Ovary (tissue), 3 donors: ENCODE measurements at regions not wholly inside any gene's neighbourhood (a gene's known extent, or its start where the extent isn't known, plus 50 kb on each side); places are given as distances from the start of the nearest gene placed in this dataset.

ENCODE experiments used
- CTCF ChIP-seq, 3 donors: fragments of 450-650 bp in 2 of 3; fragments of 200-600 bp in 1 of 3; IDR thresholded peaks; one replicate each; pipeline versions ENCODE4 v1.5.1 to v1.8.0; 2016 to 2022; ENCODE audit warnings: antibody characterized with exemption in 3 of 3, mild to moderate bottlenecking in 1 of 3
- POLR2A ChIP-seq: fragments of 450-650 bp; IDR thresholded peaks from one replicate; pipeline ENCODE4 v1.6.1; 2017; ENCODE audit warnings: antibody characterized with exemption, mild to moderate bottlenecking, moderate library complexity
- donor health status: DM: no; HTN: no; CAD: no.

GRCh38 chr11:19458231-19458630 lies 217.5 kb upstream of the E2F8 start:
- no peak for TF ChIP-seq CTCF (IDR thresholded peaks at IDR 0.05)
- TF ChIP-seq POLR2A, result no peak
